GM18907 (cell line): ENCODE measurements at regions not wholly inside any gene's neighbourhood (a gene's known extent, or its start where the extent isn't known, plus 50 kb on each side); places are given as distances from the start of the nearest gene placed in this dataset.

Experiments
- ATAC-seq: cut with Tn5 transposase; IDR thresholded peaks from one replicate; pipeline ENCODE4 v1.9.1; 2021; ENCODE audit warnings: mild to moderate bottlenecking, moderate library complexity; ENCODE audit not compliant: unreplicated experiment

GRCh38 chr11:131295986-131296385 is 74.4 kb upstream of the NTM start:
- no peak for ATAC-seq

- ATAC-seq, result no peak
These were observed 73.0 kb upstream of the NTM start for GRCh38 chr11:131297441-131297840.

GRCh38 chr11:131299598-131300438 is 70.6 kb upstream of the NTM start:
- ATAC-seq, result no peak

GRCh38 chr11:131300439-131300717 is 70.0 kb upstream of the NTM start:
- no peak for ATAC-seq

- ATAC-seq, result no peak
These were observed 69.1 kb upstream of the NTM start for GRCh38 chr11:131301306-131301705.

DNA sequence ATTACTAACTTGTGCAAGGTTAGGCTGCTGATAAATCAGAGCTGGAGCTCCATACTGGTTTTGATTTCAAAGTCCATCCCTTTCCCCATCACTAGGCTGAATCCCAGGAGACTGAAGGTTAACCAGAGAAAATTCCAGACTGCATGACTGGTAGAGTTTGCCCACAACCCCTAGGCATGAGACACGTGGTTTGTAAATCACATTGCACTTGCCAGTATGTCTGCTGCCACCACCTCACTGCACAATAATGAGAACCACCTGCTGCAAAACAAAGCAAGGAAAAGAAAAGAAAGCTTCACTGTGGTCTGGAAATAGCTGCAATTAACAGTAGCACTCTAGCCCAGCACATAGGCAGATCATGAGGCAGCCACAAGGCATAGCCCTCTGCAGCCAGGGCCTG is 67.6 kb upstream of the NTM start:
- ATAC-seq, result no peak

DNA sequence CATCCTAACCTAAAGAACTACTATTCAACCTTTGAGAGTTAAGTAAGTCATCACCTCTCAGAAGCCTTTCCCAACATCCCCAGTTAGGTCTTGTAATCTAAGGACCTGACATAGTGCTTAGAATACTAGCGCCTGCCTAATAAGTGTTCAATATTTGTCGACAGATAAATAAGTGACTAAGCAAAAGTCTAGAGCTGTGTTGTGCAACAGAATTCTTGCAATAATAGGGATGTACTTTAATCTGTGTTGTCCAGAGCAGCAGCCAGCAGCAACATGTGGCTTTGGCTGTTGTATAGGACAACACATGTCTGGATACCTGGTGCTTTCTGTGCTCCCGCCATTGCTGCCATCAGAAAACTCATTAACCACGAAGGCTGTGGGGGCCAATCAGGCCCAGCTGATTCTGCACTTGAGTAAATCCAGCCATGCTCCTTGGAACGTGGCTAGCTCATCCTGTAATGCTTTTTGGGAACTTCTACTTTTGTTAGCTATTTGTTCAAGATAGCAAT is 66.8 kb upstream of the NTM start:
- ATAC-seq, result no peak

DNA sequence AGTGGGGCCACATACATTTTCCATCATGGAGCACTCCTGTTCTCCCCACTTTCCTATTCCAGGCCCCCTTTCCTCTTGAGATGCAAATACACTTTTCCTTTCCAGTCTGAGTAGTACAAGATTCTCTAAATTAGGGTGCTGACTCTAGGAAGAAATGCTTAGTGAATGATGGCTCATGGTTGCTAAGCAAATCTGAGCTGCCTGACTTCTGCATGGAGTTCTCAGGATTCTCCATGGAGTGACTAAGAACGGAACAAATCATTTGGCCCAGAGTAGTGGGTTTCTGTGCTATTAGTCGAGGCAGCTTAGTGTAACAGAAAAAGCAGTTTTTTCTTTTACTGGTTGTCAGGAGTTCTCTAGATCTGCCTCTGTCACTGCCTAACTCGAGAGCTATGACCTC is 65.4 kb upstream of the NTM start:
- ATAC-seq, result no peak

DNA sequence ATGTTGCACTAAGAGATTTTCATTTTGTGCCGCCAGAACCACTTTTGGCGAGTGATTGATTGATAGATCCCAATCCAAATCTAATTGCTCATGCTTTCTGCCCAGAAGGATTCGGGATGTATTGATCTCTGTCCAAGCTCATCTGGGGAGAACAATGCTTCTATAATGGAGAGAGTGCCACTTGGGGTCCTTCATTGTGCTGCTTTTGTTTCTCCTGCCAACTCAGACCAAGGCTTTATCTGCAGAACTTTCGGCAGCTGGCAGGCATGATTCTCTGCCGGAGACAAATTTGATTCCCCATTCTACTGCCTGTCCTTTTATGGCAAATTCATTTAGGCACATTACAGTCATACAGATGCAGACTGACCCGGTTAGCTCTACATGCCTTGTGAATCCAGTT is 62.9 kb upstream of the NTM start:
- ATAC-seq, result no peak

- ATAC-seq, result no peak
These were observed 60.6 kb upstream of the NTM start for GRCh38 chr11:131309776-131310175.

DNA sequence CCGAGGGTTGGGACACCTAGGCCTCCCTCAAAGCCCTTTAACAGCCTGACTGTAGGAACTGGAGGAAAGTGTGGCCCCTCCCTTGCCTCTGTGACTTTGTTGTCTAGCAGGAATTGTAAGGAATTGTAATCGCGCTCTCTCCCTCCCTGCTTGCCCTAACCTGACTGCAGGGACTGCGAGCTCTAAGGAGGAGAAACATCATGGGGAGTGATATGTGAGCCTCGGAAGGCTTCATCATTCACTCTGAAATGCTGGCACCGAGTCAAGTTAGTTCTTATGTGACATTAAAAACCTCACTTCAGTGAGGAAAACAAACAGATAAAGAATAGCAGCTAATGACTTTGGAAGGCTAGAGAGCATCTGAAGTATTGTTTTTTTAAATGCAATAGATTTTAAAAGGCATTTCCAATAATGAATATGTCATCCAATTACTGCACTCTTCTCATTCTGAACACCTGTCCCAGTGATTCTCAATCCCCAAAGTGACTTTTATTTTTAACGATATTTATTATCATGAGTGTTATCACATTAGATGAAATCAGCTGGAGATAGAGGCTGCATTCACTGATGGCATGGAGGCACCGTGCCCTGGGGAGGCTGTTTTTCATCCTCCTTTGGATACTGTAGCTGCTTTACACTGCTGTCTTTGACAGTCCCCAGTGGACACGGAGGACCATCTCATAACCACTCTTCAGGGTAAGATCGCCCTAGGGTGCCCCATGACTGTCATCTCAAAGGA is 58.5 kb upstream of the NTM start:
- ATAC-seq, result no peak
